IMR-90 (cell line): ENCODE measurements at regions not wholly inside any gene's neighbourhood (a gene's known extent, or its start where the extent isn't known, plus 50 kb on each side); places are given as distances from the start of the nearest gene placed in this dataset.

ENCODE experiments used
- ATAC-seq: fragments of 200-7000 bp; cut with Tn5 transposase; 2 replicates; pipeline ENCODE4 v1.9.1; 2020; ENCODE audit warnings: low read depth, mild to moderate bottlenecking, moderate library complexity
- BruUV-seq: library from RNA; stranded (reverse); fragments of 400-500 nt; replicated peaks from 2 replicates; lab custom pipeline; 2021; lab: Mats Ljungman, UMichigan
- CTCF ChIA-PET: fragments of 300-600 bp; formaldehyde crosslinking; extraction: SDS; loops from one replicate; lab custom pipeline; 2021; ENCODE audit warnings: antibody characterized with exemption; lab: Yijun Ruan, JAX
- POLR2A ChIA-PET: fragments of 300-600 bp; sonication (Branson Sonifier 250); formaldehyde crosslinking; loops from one replicate; lab custom pipeline; 2022; ENCODE audit warnings: antibody characterized with exemption; ENCODE audit not compliant: unreplicated experiment; lab: Charles Lee
- DNase-seq: peaks from one replicate; pipeline ENCODE4 v3.0.0; 2013
- H2AFZ ChIP-seq: replicated peaks from 2 replicates; pipeline ENCODE3; 2013; ENCODE audit warnings: low read length, mild to moderate bottlenecking; ENCODE audit not compliant: poor library complexity
- H2AK5ac ChIP-seq: 2 replicates; pipeline ENCODE4 v1.6.1; 2013; ENCODE audit warnings: low read depth, low read length, inconsistent platforms
- H2AK9ac ChIP-seq: replicated peaks from 2 replicates; pipeline ENCODE3; 2013; ENCODE audit warnings: mild to moderate bottlenecking, low read depth, low read length, moderate library complexity; ENCODE audit not compliant: poor library complexity
- H2BK120ac ChIP-seq: 2 replicates; pipeline ENCODE4 v1.6.1; 2013; ENCODE audit warnings: low read depth, low read length, inconsistent platforms
- H2BK15ac ChIP-seq: 3 replicates; pipeline ENCODE4 v1.6.1; 2013; ENCODE audit warnings: low read depth, low read length, inconsistent platforms
- H2BK20ac ChIP-seq: 2 replicates; pipeline ENCODE4 v1.6.1; 2013; ENCODE audit warnings: low read depth, mild to moderate bottlenecking, inconsistent platforms, low read length, moderate library complexity
- H2BK5ac ChIP-seq: 2 replicates; pipeline ENCODE4 v1.6.1; 2013; ENCODE audit warnings: mild to moderate bottlenecking, low read depth, low read length, inconsistent platforms; ENCODE audit not compliant: poor library complexity, severe bottlenecking
- H3K14ac ChIP-seq: replicated peaks from 2 replicates; pipeline ENCODE4 v1.6.1; 2013; ENCODE audit warnings: low read depth, low read length, inconsistent platforms
- H3K18ac ChIP-seq: 2 replicates; pipeline ENCODE4 v1.6.1; 2013; ENCODE audit warnings: low read depth, low read length, control low read depth
- H3K23ac ChIP-seq: 2 replicates; pipeline ENCODE4 v1.6.1; 2013; ENCODE audit warnings: low read depth, low read length, inconsistent platforms
- H3K27ac ChIP-seq: 2 replicates; pipeline ENCODE4 v1.5.1; 2013; ENCODE audit warnings: mild to moderate bottlenecking, control low read depth, low read length; ENCODE audit not compliant: insufficient read depth
- H3K27me3 ChIP-seq: 2 replicates; pipeline ENCODE4 v1.6.1; 2013; ENCODE audit warnings: low read length; ENCODE audit not compliant: control insufficient read depth, insufficient read depth
- H3K36me3 ChIP-seq: 2 replicates; pipeline ENCODE4 v1.6.1; 2013; ENCODE audit warnings: low read length, mixed read lengths; ENCODE audit not compliant: control insufficient read depth, insufficient read depth
- H3K4ac ChIP-seq: 2 replicates; pipeline ENCODE4 v1.6.1; 2013; ENCODE audit warnings: low read depth, low read length, inconsistent platforms
- H3K4me1 ChIP-seq: 2 replicates; pipeline ENCODE4 v1.6.1; 2013; ENCODE audit warnings: low read length, mixed read lengths; ENCODE audit not compliant: control insufficient read depth, insufficient read depth
- H3K4me2 ChIP-seq: 2 replicates; pipeline ENCODE4 v1.6.1; 2013; ENCODE audit warnings: low read depth, mild to moderate bottlenecking, control low read depth, low read length, moderate library complexity
- H3K4me3 ChIP-seq: 2 replicates; pipeline ENCODE4 v1.5.1; 2013; ENCODE audit warnings: low read depth, mild to moderate bottlenecking, control low read depth, low read length, moderate library complexity; ENCODE audit not compliant: insufficient read depth
- H3K56ac ChIP-seq: 2 replicates; pipeline ENCODE4 v1.6.1; 2013; ENCODE audit warnings: low read length, inconsistent platforms; ENCODE audit not compliant: insufficient read depth; ENCODE audit errors: extremely low read depth
- H3K79me1 ChIP-seq, 2 experiments: 2 replicates each; pipeline ENCODE4 v1.6.1; 2013; ENCODE audit warnings: low read length in 2 of 2, inconsistent platforms in 1 of 2, low read depth in 1 of 2
- H3K9ac ChIP-seq: 2 replicates; pipeline ENCODE4 v1.6.1; 2013; ENCODE audit warnings: low read depth, low read length, control low read depth
- H3K9me1 ChIP-seq: 2 replicates; pipeline ENCODE4 v1.6.1; 2013; ENCODE audit warnings: low read length, inconsistent platforms; ENCODE audit not compliant: insufficient read depth
- H3K9me3 ChIP-seq: 2 replicates; pipeline ENCODE4 v1.6.1; 2013; ENCODE audit warnings: low read length; ENCODE audit not compliant: control insufficient read depth, insufficient read depth
- H4K20me1 ChIP-seq: 2 replicates; pipeline ENCODE4 v1.6.1; 2013; ENCODE audit warnings: low read length, inconsistent platforms; ENCODE audit not compliant: insufficient read depth
- H4K5ac ChIP-seq: 2 replicates; pipeline ENCODE4 v1.6.1; 2013; ENCODE audit warnings: mild to moderate bottlenecking, low read depth, low read length, control low read depth
- H4K8ac ChIP-seq, 2 experiments: 2 replicates each; pipeline ENCODE4 v1.6.1; 2013; ENCODE audit warnings: low read depth in 2 of 2, low read length in 2 of 2, control low read depth in 1 of 2, inconsistent platforms in 1 of 2
- H4K91ac ChIP-seq: 2 replicates; pipeline ENCODE4 v1.6.1; 2013; ENCODE audit warnings: low read depth, low read length, inconsistent platforms; ENCODE audit not compliant: insufficient read depth
- BHLHE40 ChIP-seq: fragments of 150-350 bp; IDR thresholded peaks from 2 replicates; pipeline ENCODE4 v1.6.1; 2016; ENCODE audit warnings: mild to moderate bottlenecking, low read depth, low read length
- CEBPB ChIP-seq: IDR thresholded peaks from 2 replicates; pipeline ENCODE4 v1.6.1; 2012; ENCODE audit warnings: low read depth, low read length, improper control_type of control experiment
- CHD1 ChIP-seq: IDR thresholded peaks from 2 replicates; pipeline ENCODE4 v1.6.1; 2012; ENCODE audit warnings: low read depth, low read length, improper control_type of control experiment
- CTCF ChIP-seq: conservative IDR thresholded peaks from 2 replicates; pipeline ENCODE4 v1.5.1; 2012; ENCODE audit warnings: mild to moderate bottlenecking, low read depth, low read length, improper control_type of control experiment
- ELK1 ChIP-seq: fragments of 150-350 bp; IDR thresholded peaks from 2 replicates; pipeline ENCODE4 v1.6.1; 2016; ENCODE audit warnings: low read depth, mild to moderate bottlenecking, low read length, moderate library complexity, borderline replicate concordance
- FOS ChIP-seq: fragments of 150-350 bp; IDR thresholded peaks from 2 replicates; pipeline ENCODE4 v1.6.1; 2016; ENCODE audit warnings: low read depth, low read length
- MAZ ChIP-seq: IDR thresholded peaks from 2 replicates; pipeline ENCODE4 v1.6.1; 2012; ENCODE audit warnings: low read depth, mild to moderate bottlenecking, low read length, improper control_type of control experiment, moderate library complexity, borderline replicate concordance
- MXI1 ChIP-seq: IDR thresholded peaks from 2 replicates; pipeline ENCODE4 v1.6.1; 2012; ENCODE audit warnings: low read depth, mild to moderate bottlenecking, low read length, moderate library complexity, borderline replicate concordance
- NFE2L2 ChIP-seq: fragments of 150-350 bp; IDR thresholded peaks from 2 replicates; pipeline ENCODE4 v1.6.1; 2016; ENCODE audit warnings: low read depth, mild to moderate bottlenecking, low read length
- POLR2A ChIP-seq: IDR thresholded peaks from 2 replicates; pipeline ENCODE4 v1.6.1; 2012; ENCODE audit warnings: mild to moderate bottlenecking, low read depth, low read length
- RAD21 ChIP-seq: IDR thresholded peaks from 2 replicates; pipeline ENCODE4 v1.6.1; 2012; ENCODE audit warnings: low read length, improper control_type of control experiment
- RFX5 ChIP-seq: IDR thresholded peaks from 2 replicates; pipeline ENCODE4 v1.8.0; 2012; ENCODE audit warnings: low read depth, mild to moderate bottlenecking, low read length, moderate library complexity
- SMC3 ChIP-seq: fragments of 150-350 bp; IDR thresholded peaks from 2 replicates; pipeline ENCODE4 v1.6.1; 2016; ENCODE audit warnings: low read depth, mild to moderate bottlenecking, antibody characterized with exemption, low read length, moderate library complexity
- USF2 ChIP-seq: fragments of 150-350 bp; IDR thresholded peaks from 2 replicates; pipeline ENCODE4 v1.6.1; 2017; ENCODE audit warnings: mild to moderate bottlenecking, antibody characterized with exemption, low read length, low read depth
- WGBS, 2 experiments: methylation state at CpG; one replicate each; pipeline versions ENCODE4 v1.1.5 to v1.1.7; 2013; ENCODE audit warnings: missing lambda C conversion rate in 2 of 2; ENCODE audit not compliant: insufficient read length in 1 of 2; ENCODE audit errors: extremely low coverage in 2 of 2; 5-methylcytosine and 5-hydroxymethylcytosine counted together
- dilution Hi-C: fragments of 300-500 bp; cut with HindIII; formaldehyde crosslinking; loops from one replicate; pipeline ENCODE4 v1.14.3; 2018; ENCODE audit warnings: low sequenced_read_pairs; ENCODE audit not compliant: unreplicated experiment
- in situ Hi-C: fragments of 300-500 bp; cut with MboI; formaldehyde crosslinking; loops from 3 replicates; pipeline ENCODE4 v1.14.3; 2019; ENCODE audit warnings: low sequenced_read_pairs, inconsistent platforms, mixed read lengths
- intact Hi-C: fragments of 100-400 bp; cut with micrococcal nuclease; formaldehyde crosslinking; loops from 2 replicates; pipeline ENCODE4 v1.10.0; 2022

GRCh38 chr2:13227578-13227977, 510.8 kb downstream of the TRIB2 start:
- Histone ChIP-seq H3K9me3 (peaks cover 2% of the 10 kb centered on the region), H3K9me1 (no peaks in the 10 kb centered on the region), H2AK5ac (no peak overlapping the region), H3K4me2 (no peak overlapping the region), H2BK20ac (no peak overlapping the region), H3K56ac (no peak overlapping the region), H2AK9ac (no peak overlapping the region), H4K5ac (no peak overlapping the region), H3K27me3 (no peaks in the 10 kb centered on the region), H2BK15ac (no peak overlapping the region), H2AFZ (no peak overlapping the region), H2BK120ac (no peak overlapping the region), H2BK5ac (no peak overlapping the region), H3K18ac (no peak overlapping the region), H4K8ac (no peak overlapping the region), H3K23ac (no peak overlapping the region), H3K4me3 (no peak overlapping the region), H4K20me1 (no peaks in the 10 kb centered on the region), H3K36me3 (no peaks in the 10 kb centered on the region), H3K14ac (no peak overlapping the region), H3K4me1 (no peaks in the 10 kb centered on the region), H3K9ac (no peak overlapping the region), H4K91ac (no peak overlapping the region), H3K27ac (no peak overlapping the region), H3K4ac (no peak overlapping the region), H3K79me1 (no peaks in the 10 kb centered on the region)
- no peak for TF ChIP-seq RAD21
- TF ChIP-seq ELK1 = no peak
- no peak for TF ChIP-seq MAZ
- TF ChIP-seq SMC3 = no peak
- no peak for TF ChIP-seq CEBPB
- TF ChIP-seq FOS = no peak
- TF ChIP-seq RFX5 = no peak
- no peak for TF ChIP-seq POLR2A
- TF ChIP-seq NFE2L2 = no peak
- TF ChIP-seq BHLHE40 = no peak
- no peak for TF ChIP-seq MXI1
- no peak for TF ChIP-seq CHD1
- TF ChIP-seq USF2 = no peak
- no peak for TF ChIP-seq CTCF
- ATAC-seq (no peak), DNase-seq (no peak)
- intact Hi-C loops (no loop called here), in situ Hi-C loops (no loop called here), dilution Hi-C loops (no loop called here)
- POLR2A ChIA-PET = no interaction called here
- CTCF ChIA-PET = no interaction called here
- WGBS, 2 experiments = 71% methylated on average over 1 of the region's 5 CpGs; no CpG with 5 or more reads in 1 of the 2 experiments
- BruUV-seq = no TSS peak
